ENCODE measurements at regions not wholly inside any gene's neighbourhood (a gene's known extent, or its start where the extent isn't known, plus 50 kb on each side); places are given as distances from the start of the nearest gene placed in this dataset.
A peak's percentile ranks its signal among the peaks of the same experiment; 100 is the strongest.
"Not testable (repeated sequence)": the region's sequence is repeated elsewhere in the genome, so short reads cannot be mapped to it uniquely, and the experiment has no call there.

GRCh38 chr10:29714096-29714874 is 79.5 kb upstream of the SVIL start:
- no peak for DNase-seq

GRCh38 chr10:29713450-29713849 is 78.7 kb upstream of the SVIL start:
- no peak for DNase-seq

GRCh38 chr10:29712108-29712507 is 77.3 kb upstream of the SVIL start:
- DNase-seq, result no peak

- DNase-seq, result no peak
Observed at GRCh38 chr10:29710128-29710527, 75.4 kb upstream of the SVIL start.

DNA sequence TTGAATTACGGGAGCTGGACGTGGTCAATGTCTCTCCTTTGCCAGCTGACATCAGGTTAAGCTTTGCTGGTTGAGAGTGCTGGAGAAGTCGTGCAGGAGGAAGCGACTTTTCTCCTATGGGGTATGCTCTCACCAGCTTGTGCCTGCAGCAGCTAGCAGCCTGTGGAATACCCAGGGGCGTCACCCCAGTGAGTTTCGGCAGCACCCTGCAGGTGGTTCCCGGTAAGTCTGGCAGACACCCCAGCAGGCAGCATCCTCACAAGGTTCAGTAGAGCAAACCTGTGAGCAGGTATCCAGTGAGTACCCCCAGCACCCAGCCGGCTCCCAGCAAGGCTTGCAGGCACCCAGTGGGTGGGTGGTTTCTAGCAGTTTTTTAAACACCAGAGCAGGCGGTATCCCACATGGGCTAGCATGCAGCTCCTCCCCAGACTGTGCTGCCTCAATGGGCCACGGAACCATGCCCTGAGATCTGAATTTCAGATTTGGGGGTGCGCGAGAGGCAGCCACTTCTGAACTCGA is 74.8 kb upstream of the SVIL start:
- DNase-seq, result no peak

DNA sequence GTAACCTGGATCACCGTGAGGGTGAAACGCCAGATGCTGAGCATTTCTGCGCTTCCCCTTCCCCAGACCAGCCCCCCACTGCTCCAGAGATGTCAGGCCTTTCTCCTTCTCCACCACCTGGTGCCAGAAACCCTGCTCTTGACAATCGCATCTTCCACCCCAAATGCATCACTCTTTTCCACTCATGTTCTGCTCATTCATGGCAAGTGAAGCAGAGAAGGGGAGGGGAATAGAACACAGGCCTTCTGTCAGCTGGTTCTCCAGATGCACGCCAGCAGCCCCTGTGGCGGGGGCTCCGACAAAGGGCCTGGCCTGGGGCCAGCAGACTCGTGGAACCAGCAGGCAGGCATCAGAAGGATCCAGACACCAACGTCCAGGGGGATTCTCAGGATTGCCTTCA is 68.5 kb upstream of the SVIL start:
- no peak for DNase-seq

- no peak for DNase-seq
Observed at GRCh38 chr10:29702273-29703164, 67.7 kb upstream of the SVIL start.

GRCh38 chr10:29701306-29701705 is 66.5 kb upstream of the SVIL start:
- no peak for DNase-seq

- no peak for DNase-seq
Observed at GRCh38 chr10:29699621-29700020, 64.8 kb upstream of the SVIL start.

DNA sequence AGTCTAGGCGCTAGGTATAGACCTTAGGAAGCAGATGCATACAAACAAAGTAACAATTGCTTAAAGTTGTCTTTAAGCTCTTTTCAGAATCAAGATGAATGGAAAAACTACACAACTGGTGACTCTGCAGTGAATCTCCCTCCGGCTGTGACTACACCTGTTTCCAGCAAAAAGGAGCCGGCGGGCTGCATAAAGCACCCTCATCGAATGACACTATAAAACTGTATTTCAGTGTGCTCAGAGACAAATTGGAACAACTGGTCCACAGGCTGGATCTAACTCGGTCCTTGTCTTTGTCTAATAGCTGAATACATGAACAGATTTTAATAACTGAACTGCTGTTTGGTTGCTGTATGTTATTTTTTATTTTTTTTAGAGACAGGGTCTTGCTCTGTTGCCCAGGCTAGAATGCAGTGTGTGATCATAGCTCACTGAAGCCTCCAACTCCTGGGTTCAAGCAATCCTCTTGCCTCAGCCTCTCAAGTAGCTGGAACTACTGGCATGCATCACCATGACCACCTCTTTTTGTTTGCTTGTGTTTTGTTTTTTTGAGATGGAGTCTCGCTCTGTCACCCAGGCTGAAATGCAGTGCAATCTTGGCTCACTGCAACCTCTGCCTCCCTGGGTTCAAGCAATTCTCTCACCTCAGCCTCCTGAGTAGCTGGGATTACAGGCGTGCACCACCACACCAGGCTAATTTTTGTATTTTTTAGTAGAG is 64.2 kb upstream of the SVIL start:
- DNase-seq, result no peak

DNA sequence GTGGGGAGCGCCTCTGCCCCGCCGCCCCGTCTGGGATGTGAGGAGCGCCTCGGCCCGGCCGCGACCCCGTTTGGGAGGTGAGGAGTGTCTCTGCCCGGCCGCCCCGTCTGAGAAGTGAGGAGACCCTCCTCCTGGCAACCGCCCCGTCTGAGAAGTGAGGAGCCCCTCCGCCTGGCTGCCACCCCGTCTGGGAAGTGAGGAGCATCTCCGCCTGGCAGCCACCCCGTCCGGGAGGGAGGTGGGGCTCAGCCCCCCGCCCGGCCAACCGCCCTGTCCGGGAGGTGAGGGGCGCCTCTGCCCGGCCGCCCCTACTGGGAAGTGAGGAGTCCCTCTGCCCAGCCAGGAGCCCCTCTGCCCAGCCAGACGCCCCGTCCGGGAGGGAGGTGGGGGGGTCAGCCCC is 61.8 kb upstream of the SVIL start:
- DNase-seq, result not testable (repeated sequence)

GRCh38 chr10:29694121-29694520 is 59.4 kb upstream of the SVIL start:
- DNase-seq, result no peak

DNA sequence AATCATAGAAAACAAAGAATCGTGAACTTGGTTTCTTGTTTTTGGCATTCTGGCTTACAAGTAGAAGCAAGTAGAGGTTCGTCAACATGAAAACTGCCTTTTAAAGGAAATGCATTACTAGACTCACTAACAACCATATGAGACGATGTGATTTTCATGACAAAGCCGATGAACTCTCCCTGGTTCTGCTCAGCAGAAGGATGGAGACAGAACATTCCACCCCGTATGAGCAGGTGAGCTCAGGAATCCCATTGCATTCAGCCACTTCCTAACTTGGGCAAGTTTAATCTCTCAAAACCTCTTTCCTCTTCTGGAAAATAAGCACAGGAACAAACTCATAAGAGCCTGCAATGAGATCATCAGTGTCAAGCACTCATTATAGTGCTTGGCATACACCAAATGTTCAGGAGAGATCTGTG is 57.4 kb upstream of the SVIL start:
- DNase-seq, result no peak

DNA sequence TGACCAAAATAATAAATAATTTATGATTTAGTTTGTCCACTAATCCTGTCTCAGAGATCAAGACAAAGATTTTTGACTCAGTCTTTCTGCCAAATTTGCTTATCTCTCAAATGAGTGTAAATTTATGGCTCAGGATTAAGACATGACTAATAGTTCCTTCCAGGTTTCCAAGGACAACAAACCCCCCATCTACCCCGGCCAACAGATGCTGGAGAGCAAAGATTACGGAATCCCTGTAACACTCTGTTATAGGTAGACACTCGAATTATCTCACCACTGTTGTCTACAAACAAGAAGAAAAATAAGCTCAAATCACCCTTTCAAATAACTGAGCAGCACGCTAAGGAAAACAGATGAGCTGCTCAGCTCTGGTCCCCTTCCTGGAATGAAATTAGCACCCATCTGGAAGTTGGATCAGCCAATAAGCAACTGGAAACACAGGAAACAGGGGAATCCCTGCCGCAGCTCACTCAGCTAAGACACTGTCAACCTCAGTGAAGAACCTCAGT is 56.8 kb upstream of the SVIL start:
- no peak for DNase-seq

DNA sequence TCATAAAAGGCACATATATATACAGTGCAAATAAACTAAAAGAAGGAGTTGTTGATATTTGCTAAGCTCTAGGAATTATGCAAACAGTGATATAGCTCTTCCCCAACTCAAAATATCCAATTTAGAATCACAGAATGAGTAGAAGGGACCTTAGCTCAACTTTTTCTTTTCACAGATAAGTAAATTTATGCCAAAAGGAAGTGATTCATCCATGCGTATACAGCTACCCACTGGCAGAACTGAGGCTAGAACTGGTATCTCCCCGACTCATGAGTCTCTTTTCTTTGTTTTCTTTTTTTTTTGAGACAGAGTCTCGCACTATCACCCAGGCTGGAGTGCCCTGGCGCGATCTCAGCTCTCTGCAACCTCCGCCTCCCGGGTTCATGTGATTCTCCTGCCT is 54.2 kb upstream of the SVIL start:
- DNase-seq, result no peak

DNA sequence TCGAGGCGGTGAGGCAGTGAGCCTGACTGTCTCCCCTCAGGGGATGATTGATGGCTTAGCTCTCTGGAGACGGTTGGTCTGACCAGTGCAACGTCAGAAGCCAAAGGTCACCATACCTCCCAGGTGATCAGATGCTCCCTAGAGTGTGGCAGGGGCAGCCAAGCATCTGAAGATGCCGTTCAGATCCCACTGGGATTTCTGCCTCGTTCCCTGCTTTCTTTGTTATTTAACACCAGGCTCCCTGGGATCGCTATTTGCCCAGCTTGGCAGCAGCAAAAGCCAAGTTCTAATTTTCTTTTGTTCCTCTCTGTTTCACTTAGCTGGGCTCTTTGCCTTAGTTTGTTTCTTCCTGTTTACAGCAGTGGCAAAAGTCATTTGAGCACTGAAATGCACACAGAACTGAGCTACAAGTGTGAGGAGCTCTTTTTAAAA is 53.5 kb upstream of the SVIL start:
- DNase-seq, result peak in 1 of 2 donors; percentile 15

- no peak for DNase-seq
Observed at GRCh38 chr10:29687421-29688164, 52.8 kb upstream of the SVIL start.

- DNase-seq, result no peak
Observed at GRCh38 chr10:29685506-29685905, 50.7 kb upstream of the SVIL start.
